ENCODE measurements at regions not wholly inside any gene's neighbourhood (a gene's known extent, or its start where the extent isn't known, plus 50 kb on each side); places are given as distances from the start of the nearest gene placed in this dataset.

DNA sequence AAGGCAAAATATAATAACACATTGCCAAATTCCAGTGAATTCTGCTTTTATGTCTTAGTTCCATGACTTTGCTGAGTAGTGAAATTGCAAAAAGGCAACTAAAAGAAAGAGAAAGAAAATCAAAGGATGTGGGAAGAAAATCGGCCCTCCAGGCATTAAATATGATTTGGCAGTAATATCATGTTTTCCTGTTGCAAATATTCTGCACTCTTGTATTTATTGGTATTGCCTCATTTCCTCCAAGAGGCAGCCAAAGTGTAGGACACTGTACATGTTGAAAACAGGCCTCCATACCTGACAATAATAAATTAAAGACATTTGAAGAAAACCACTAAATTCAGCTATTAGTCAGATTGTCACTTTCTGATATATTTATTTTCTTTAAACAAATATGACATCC, 460.0 kb upstream of the NOX3 start:
- Histone ChIP-seq H3K4me1 (ENCODE audit: control insufficient read depth, insufficient read depth, low read length, unreplicated experiment) (no peaks in the 10 kb centered on the region), H3K27ac (ENCODE audit: low read depth, low read length) (no peak overlapping the region), H3K4me3 (ENCODE audit: low read depth, low read length) (no peak overlapping the region)

DNA sequence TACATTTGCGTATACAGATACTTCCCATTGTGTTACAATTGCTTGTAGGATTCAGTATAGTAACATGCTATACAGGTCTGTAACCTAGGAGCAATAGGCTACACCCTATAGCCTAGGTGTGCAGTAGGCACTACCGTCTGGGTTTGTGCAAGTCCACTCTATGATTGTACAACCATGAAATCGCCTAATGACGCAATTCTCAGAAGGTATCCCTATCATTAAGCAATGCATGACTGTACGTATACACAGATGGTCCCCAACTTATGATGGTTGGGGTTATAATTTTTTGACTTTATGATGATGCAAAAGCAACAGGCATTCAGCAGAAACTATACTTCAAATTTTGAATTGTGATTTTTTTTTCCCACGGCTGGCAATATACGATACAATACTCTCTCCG, 458.2 kb upstream of the NOX3 start:
- Histone ChIP-seq H3K4me3 (ENCODE audit: low read depth, low read length) (no peak overlapping the region), H3K4me1 (ENCODE audit: control insufficient read depth, insufficient read depth, low read length, unreplicated experiment) (no peaks in the 10 kb centered on the region), H3K79me2 (ENCODE audit: control insufficient read depth, insufficient read depth, low read length, unreplicated experiment) (no peaks in the 10 kb centered on the region), H3K27ac (ENCODE audit: low read depth, low read length) (no peak overlapping the region), H3K36me3 (ENCODE audit: insufficient read depth, low read length) (no peaks in the 10 kb centered on the region), H2AFZ (ENCODE audit: low read length, unreplicated experiment) (no peak overlapping the region), H3K27me3 (ENCODE audit: insufficient read depth, low read length) (no peaks in the 10 kb centered on the region)

More for the DNA sequence above, 460.0 kb upstream of the NOX3 start:
- Histone ChIP-seq H3K36me3 (ENCODE audit: insufficient read depth, low read length) (no peaks in the 10 kb centered on the region), H3K79me2 (ENCODE audit: control insufficient read depth, insufficient read depth, low read length, unreplicated experiment) (no peaks in the 10 kb centered on the region), H3K27me3 (ENCODE audit: insufficient read depth, low read length) (no peaks in the 10 kb centered on the region), H2AFZ (ENCODE audit: low read length, unreplicated experiment) (no peak overlapping the region)

DNA sequence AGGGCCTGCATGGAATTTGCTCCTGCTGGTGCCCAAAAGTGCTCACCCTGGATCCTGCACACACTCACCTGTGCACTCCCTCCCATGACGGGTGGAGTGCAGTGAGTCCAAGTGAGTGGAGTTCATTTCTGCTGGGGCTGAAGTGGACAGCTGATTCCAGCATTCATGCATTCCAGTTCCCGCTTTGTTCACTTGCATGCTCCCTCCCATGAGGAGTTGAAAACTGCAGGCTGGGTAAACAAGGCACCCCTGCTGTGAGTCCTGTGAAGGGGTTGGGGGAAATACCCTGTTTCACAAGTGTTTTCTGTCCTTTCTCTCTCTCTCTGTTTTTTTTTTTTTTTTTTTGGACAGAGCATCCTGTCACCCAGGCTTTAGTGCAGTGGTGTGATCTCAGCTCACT, 454.1 kb upstream of the NOX3 start:
- Histone ChIP-seq H2AFZ (ENCODE audit: low read length, unreplicated experiment) (no peak overlapping the region), H3K27me3 (ENCODE audit: insufficient read depth, low read length) (no peaks in the 10 kb centered on the region), H3K4me3 (ENCODE audit: low read depth, low read length) (no peak overlapping the region), H3K36me3 (ENCODE audit: insufficient read depth, low read length) (no peaks in the 10 kb centered on the region), H3K27ac (ENCODE audit: low read depth, low read length) (no peak overlapping the region), H3K79me2 (ENCODE audit: control insufficient read depth, insufficient read depth, low read length, unreplicated experiment) (no peaks in the 10 kb centered on the region), H3K4me1 (ENCODE audit: control insufficient read depth, insufficient read depth, low read length, unreplicated experiment) (no peaks in the 10 kb centered on the region)

DNA sequence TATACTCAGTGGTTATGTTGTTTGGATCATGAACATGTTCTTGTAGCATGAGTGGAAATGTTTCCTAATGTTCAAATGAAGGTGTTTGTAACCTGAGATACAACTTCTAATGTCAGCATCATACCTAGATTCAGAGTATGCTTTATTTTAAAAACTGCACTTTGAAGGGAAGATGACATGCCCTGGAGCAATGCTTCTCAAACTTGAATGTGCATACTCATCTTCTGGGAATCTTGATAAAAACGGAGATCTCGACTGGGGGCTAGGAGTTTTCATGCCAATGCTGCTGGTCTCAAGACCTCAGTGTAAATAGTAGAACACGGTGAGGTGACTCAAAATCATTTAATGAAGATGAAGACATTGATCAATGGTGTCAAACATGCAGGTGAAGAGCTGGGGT, 440.0 kb upstream of the NOX3 start:
- H3K27ac ChIP-seq (ENCODE audit: low read depth, low read length) = no peak overlapping the region
- no peaks in the 10 kb centered on the region for H3K79me2 ChIP-seq (ENCODE audit: control insufficient read depth, insufficient read depth, low read length, unreplicated experiment)
- H3K4me1 ChIP-seq (ENCODE audit: control insufficient read depth, insufficient read depth, low read length, unreplicated experiment) = no peaks in the 10 kb centered on the region
- H3K36me3 ChIP-seq (ENCODE audit: insufficient read depth, low read length) = no peaks in the 10 kb centered on the region
- H2AFZ ChIP-seq (ENCODE audit: low read length, unreplicated experiment) = no peak overlapping the region
- H3K4me3 ChIP-seq (ENCODE audit: low read depth, low read length) = no peak overlapping the region
- no peaks in the 10 kb centered on the region for H3K27me3 ChIP-seq (ENCODE audit: insufficient read depth, low read length)

DNA sequence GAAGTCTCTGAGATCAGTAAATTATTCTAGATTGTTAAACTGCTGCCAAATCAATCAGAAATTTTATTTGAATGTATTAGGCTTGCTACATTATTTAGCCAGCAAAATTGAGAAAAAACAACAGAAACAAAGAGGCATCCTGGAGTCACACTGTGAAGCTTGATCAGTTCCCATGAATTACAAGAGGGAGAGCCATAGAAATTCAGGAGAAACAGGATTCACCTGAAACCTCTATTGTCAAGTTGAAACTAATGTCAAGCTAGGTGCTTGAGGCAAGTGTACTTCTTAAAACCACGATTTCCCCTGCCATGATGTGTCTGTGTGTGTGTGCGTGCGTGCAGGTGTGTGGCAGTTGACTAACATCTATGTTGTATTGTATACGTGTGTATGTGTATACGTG, 439.1 kb upstream of the NOX3 start:
- no peaks in the 10 kb centered on the region for H3K27me3 ChIP-seq (ENCODE audit: insufficient read depth, low read length)
- no peaks in the 10 kb centered on the region for H3K4me1 ChIP-seq (ENCODE audit: control insufficient read depth, insufficient read depth, low read length, unreplicated experiment)
- H3K79me2 ChIP-seq (ENCODE audit: control insufficient read depth, insufficient read depth, low read length, unreplicated experiment) = no peaks in the 10 kb centered on the region
- no peak overlapping the region for H2AFZ ChIP-seq (ENCODE audit: low read length, unreplicated experiment)
- no peak overlapping the region for H3K4me3 ChIP-seq (ENCODE audit: low read depth, low read length)
- H3K36me3 ChIP-seq (ENCODE audit: insufficient read depth, low read length) = no peaks in the 10 kb centered on the region
- H3K27ac ChIP-seq (ENCODE audit: low read depth, low read length) = no peak overlapping the region

DNA sequence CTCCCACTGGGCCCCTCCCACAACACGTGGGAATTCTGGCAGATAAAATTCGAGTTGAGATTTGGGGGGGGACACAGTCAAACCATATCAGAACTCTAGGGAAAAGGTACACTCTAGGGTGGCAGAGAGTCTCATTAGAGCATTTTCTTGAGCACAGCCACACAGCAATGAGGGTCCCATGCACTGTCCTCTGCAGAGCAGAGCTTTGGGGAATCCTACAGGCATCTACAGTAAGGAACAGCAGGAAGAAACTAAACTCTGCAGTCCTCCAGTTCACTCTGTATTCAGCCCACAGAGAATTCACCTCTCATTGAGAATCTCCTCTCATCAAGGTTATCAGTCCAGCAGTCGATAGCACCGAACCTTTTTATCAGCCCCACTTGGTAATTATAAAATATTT, 438.6 kb upstream of the NOX3 start:
- Histone ChIP-seq H3K27me3 (ENCODE audit: insufficient read depth, low read length) (no peaks in the 10 kb centered on the region), H3K27ac (ENCODE audit: low read depth, low read length) (no peak overlapping the region), H2AFZ (ENCODE audit: low read length, unreplicated experiment) (no peak overlapping the region), H3K4me3 (ENCODE audit: low read depth, low read length) (no peak overlapping the region), H3K36me3 (ENCODE audit: insufficient read depth, low read length) (no peaks in the 10 kb centered on the region), H3K79me2 (ENCODE audit: control insufficient read depth, insufficient read depth, low read length, unreplicated experiment) (no peaks in the 10 kb centered on the region), H3K4me1 (ENCODE audit: control insufficient read depth, insufficient read depth, low read length, unreplicated experiment) (no peaks in the 10 kb centered on the region)

DNA sequence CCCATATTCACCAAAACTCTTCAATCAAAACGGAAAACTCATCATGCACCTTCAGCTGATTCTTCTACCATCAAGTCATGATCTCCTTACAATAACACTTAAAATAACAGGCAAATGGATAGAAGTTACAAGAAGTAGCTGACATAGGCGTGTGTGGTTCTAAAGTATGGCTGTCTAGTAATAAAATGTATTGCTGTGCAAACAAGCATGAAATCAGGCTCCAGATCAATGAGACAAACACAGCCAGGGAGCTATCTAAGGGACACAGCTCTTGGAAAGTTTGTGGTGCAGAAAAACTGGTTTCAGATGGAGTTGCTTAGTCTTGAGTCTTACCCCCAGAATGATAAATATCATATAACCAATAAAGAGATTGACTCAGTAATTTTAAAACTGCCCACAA, 434.8 kb upstream of the NOX3 start:
- Histone ChIP-seq H3K4me3 (ENCODE audit: low read depth, low read length) (no peak overlapping the region), H2AFZ (ENCODE audit: low read length, unreplicated experiment) (no peak overlapping the region), H3K27ac (ENCODE audit: low read depth, low read length) (no peak overlapping the region), H3K4me1 (ENCODE audit: control insufficient read depth, insufficient read depth, low read length, unreplicated experiment) (no peaks in the 10 kb centered on the region), H3K36me3 (ENCODE audit: insufficient read depth, low read length) (no peaks in the 10 kb centered on the region), H3K27me3 (ENCODE audit: insufficient read depth, low read length) (no peaks in the 10 kb centered on the region), H3K79me2 (ENCODE audit: control insufficient read depth, insufficient read depth, low read length, unreplicated experiment) (no peaks in the 10 kb centered on the region)

DNA sequence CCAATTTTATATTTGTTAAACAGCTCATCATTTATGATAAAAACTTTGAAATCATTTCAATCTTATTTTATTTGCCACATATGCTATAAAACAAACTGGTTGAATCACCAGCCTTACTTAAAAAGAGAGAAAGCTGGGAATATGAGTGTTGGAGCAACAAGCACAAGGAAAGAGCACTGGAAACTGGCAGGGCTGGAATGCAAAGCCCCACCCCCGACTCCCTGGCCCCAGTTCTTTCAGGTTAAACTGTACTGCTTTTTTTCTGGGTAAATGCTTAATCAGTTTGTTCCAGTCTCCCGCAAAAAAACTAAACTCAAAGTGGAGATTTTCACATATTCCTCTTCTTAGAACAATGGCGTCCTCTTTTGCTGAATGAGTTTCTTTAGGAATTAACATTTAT, 433.8 kb upstream of the NOX3 start:
- Histone ChIP-seq H2AFZ (ENCODE audit: low read length, unreplicated experiment) (no peak overlapping the region), H3K4me3 (ENCODE audit: low read depth, low read length) (no peak overlapping the region), H3K27me3 (ENCODE audit: insufficient read depth, low read length) (no peaks in the 10 kb centered on the region), H3K4me1 (ENCODE audit: control insufficient read depth, insufficient read depth, low read length, unreplicated experiment) (no peaks in the 10 kb centered on the region), H3K79me2 (ENCODE audit: control insufficient read depth, insufficient read depth, low read length, unreplicated experiment) (no peaks in the 10 kb centered on the region), H3K36me3 (ENCODE audit: insufficient read depth, low read length) (no peaks in the 10 kb centered on the region), H3K27ac (ENCODE audit: low read depth, low read length) (no peak overlapping the region)

DNA sequence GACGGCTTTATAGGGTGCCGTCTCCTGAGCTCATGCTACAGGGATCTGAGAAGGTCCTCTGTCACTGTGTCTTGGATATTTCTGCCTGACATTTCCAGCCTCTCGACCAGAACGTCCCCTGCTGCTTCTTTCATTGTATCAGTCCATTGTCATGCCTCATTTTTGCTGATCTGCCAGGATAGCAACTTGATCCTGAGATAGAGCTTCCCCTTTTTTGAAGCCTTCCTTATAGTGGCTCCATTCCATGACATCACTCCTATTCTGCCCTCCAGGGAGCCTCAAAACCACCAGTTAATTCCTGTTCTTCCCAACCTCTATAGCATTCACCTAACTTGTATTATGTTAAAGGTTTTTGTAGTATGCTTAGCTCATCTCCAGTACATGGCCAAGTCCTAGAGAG, 431.8 kb upstream of the NOX3 start:
- H3K4me3 ChIP-seq (ENCODE audit: low read depth, low read length) = no peak overlapping the region
- no peaks in the 10 kb centered on the region for H3K79me2 ChIP-seq (ENCODE audit: control insufficient read depth, insufficient read depth, low read length, unreplicated experiment)
- no peak overlapping the region for H3K27ac ChIP-seq (ENCODE audit: low read depth, low read length)
- H3K36me3 ChIP-seq (ENCODE audit: insufficient read depth, low read length) = no peaks in the 10 kb centered on the region
- no peaks in the 10 kb centered on the region for H3K27me3 ChIP-seq (ENCODE audit: insufficient read depth, low read length)
- no peak overlapping the region for H2AFZ ChIP-seq (ENCODE audit: low read length, unreplicated experiment)
- no peaks in the 10 kb centered on the region for H3K4me1 ChIP-seq (ENCODE audit: control insufficient read depth, insufficient read depth, low read length, unreplicated experiment)

DNA sequence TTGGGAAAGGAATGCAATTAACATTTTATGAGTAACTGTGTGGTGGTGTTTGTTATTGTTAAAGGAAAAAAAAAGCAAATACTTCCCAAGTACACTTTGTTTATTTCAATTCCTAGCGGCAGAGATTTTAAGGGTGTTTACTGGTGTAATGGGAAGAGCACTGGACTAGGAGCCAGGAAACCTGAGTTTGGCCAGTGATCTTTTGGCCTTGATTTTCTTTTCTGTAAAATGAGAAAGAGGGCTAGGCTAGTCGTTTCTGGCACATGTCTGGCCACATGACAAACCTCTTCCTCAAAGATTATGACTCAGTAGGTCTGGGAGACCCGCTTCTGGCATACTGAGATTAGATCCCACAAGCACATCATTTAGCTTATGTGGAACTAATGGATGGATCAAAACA, 428.1 kb upstream of the NOX3 start:
- Histone ChIP-seq H3K4me3 (ENCODE audit: low read depth, low read length) (no peak overlapping the region), H3K27me3 (ENCODE audit: insufficient read depth, low read length) (no peaks in the 10 kb centered on the region), H2AFZ (ENCODE audit: low read length, unreplicated experiment) (no peak overlapping the region), H3K36me3 (ENCODE audit: insufficient read depth, low read length) (no peaks in the 10 kb centered on the region), H3K79me2 (ENCODE audit: control insufficient read depth, insufficient read depth, low read length, unreplicated experiment) (no peaks in the 10 kb centered on the region), H3K4me1 (ENCODE audit: control insufficient read depth, insufficient read depth, low read length, unreplicated experiment) (no peaks in the 10 kb centered on the region), H3K27ac (ENCODE audit: low read depth, low read length) (no peak overlapping the region)

DNA sequence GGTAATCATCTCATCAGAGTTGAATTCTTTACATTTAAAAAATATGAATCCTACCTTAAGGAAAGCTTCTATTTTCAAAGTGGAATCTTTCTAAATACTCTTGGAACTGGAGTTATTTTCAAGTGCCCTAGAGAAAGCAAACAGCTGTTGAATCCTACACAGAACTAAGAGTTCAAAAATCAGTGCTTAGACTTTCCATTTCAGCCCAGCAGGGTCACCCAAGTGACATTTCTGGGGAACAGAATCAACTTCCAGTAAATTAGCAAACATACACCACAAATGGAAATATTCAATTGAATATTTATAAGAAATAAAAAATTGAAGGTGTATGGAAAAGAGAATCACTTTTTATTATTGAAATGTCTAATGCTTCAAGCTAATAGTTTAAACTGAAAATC, 427.7 kb upstream of the NOX3 start:
- no peaks in the 10 kb centered on the region for H3K36me3 ChIP-seq (ENCODE audit: insufficient read depth, low read length)
- no peaks in the 10 kb centered on the region for H3K79me2 ChIP-seq (ENCODE audit: control insufficient read depth, insufficient read depth, low read length, unreplicated experiment)
- no peak overlapping the region for H3K27ac ChIP-seq (ENCODE audit: low read depth, low read length)
- H3K27me3 ChIP-seq (ENCODE audit: insufficient read depth, low read length) = no peaks in the 10 kb centered on the region
- no peak overlapping the region for H3K4me3 ChIP-seq (ENCODE audit: low read depth, low read length)
- no peaks in the 10 kb centered on the region for H3K4me1 ChIP-seq (ENCODE audit: control insufficient read depth, insufficient read depth, low read length, unreplicated experiment)
- no peak overlapping the region for H2AFZ ChIP-seq (ENCODE audit: low read length, unreplicated experiment)
